Fibroblast of lung (primary cell): ENCODE measurements at regions not wholly inside any gene's neighbourhood (a gene's known extent, or its start where the extent isn't known, plus 50 kb on each side); places are given as distances from the start of the nearest gene placed in this dataset.

Source experiments
- CTCF ChIP-seq, 2 donors: IDR thresholded peaks in 1 of 2; conservative IDR thresholded peaks in 1 of 2; 1 replicate in 1 of 2; 2 replicates in 1 of 2; pipeline ENCODE4 v1.5.1; 2011 to 2012; ENCODE audit warnings: low read length in 2 of 2, control low read depth in 1 of 2, inconsistent platforms in 1 of 2, low read depth in 1 of 2, mild to moderate bottlenecking in 1 of 2
- EZH2 ChIP-seq: IDR thresholded peaks from 2 replicates; pipeline ENCODE4 v1.5.1; 2012; ENCODE audit warnings: low read length, control low read depth, mild to moderate bottlenecking; ENCODE audit errors: missing control alignments

GRCh38 chr2:222804351-222804750 is 56.5 kb upstream of the ACSL3 start:
- TF ChIP-seq CTCF (conservative IDR thresholded peaks at IDR 0.05 in 1 of 2, IDR thresholded peaks at IDR 0.05 in 1 of 2; ENCODE audit: low read depth in 1 of 2, low read length in 2 of 2) (no peak), EZH2 (no peak)
